Kasumi-1 (cell line): ENCODE measurements at regions not wholly inside any gene's neighbourhood (a gene's known extent, or its start where the extent isn't known, plus 50 kb on each side); places are given as distances from the start of the nearest gene placed in this dataset.
"Not testable (repeated sequence)": the region's sequence is repeated elsewhere in the genome, so short reads cannot be mapped to it uniquely, and the experiment has no call there.

Experiments
- DNase-seq, 2 experiments: peaks; one replicate each; lab custom pipeline; 2025; lab: John Stamatoyannopoulos, UW

- no peak for DNase-seq
These were observed 91.0 kb upstream of the ATP1B1 start for GRCh38 chr1:169015464-169015863.

- no peak for DNase-seq
These were observed 87.7 kb upstream of the ATP1B1 start for GRCh38 chr1:169018751-169019150.

- no peak for DNase-seq
These were observed 87.0 kb upstream of the ATP1B1 start for GRCh38 chr1:169019419-169020058.

- no peak for DNase-seq
These were observed 85.8 kb upstream of the ATP1B1 start for GRCh38 chr1:169020684-169021083.

GRCh38 chr1:169022648-169023047, 83.8 kb upstream of the ATP1B1 start:
- no peak for DNase-seq

GRCh38 chr1:169024255-169024654, 82.2 kb upstream of the ATP1B1 start:
- no peak for DNase-seq

GRCh38 chr1:169024800-169025271, 81.7 kb upstream of the ATP1B1 start:
- no peak for DNase-seq

- DNase-seq: no peak
These were observed 81.1 kb upstream of the ATP1B1 start for GRCh38 chr1:169025412-169025811.

- no peak for DNase-seq
These were observed 78.7 kb upstream of the ATP1B1 start for GRCh38 chr1:169027607-169028320.

- DNase-seq: no peak
These were observed 74.8 kb upstream of the ATP1B1 start for GRCh38 chr1:169031566-169032224.

GRCh38 chr1:169041366-169041765, 65.1 kb upstream of the ATP1B1 start:
- DNase-seq: peak; percentile 62 to 71

- no peak for DNase-seq
These were observed 64.1 kb upstream of the ATP1B1 start for GRCh38 chr1:169042377-169042776.

- DNase-seq: no peak
These were observed 62.7 kb upstream of the ATP1B1 start for GRCh38 chr1:169043823-169044222.

GRCh38 chr1:169044296-169044695, 62.2 kb upstream of the ATP1B1 start:
- peak; percentile 98 to 99 for DNase-seq

GRCh38 chr1:169044971-169045370, 61.5 kb upstream of the ATP1B1 start:
- DNase-seq: peak; percentile 25 to 32

- DNase-seq: no peak
These were observed 59.8 kb upstream of the ATP1B1 start for GRCh38 chr1:169046671-169047070.

GRCh38 chr1:169047074-169047473, 59.4 kb upstream of the ATP1B1 start:
- no peak for DNase-seq

- DNase-seq: no peak
These were observed 58.4 kb upstream of the ATP1B1 start for GRCh38 chr1:169048043-169048442.

- no peak for DNase-seq
These were observed 57.1 kb upstream of the ATP1B1 start for GRCh38 chr1:169049258-169049938.

- no peak for DNase-seq
These were observed 55.3 kb upstream of the ATP1B1 start for GRCh38 chr1:169051171-169051570.

- DNase-seq: not testable (repeated sequence)
These were observed 54.3 kb upstream of the ATP1B1 start for GRCh38 chr1:169052171-169052570.

GRCh38 chr1:169052727-169053126, 53.8 kb upstream of the ATP1B1 start:
- no peak for DNase-seq
